A673 (cell line): ENCODE measurements at regions not wholly inside any gene's neighbourhood (a gene's known extent, or its start where the extent isn't known, plus 50 kb on each side); places are given as distances from the start of the nearest gene placed in this dataset.

Source experiments
- BruUV-seq: library from RNA; stranded (reverse); fragments of 400-500 nt; replicated peaks from 2 replicates; lab custom pipeline; 2021; lab: Mats Ljungman, UMichigan
- CTCF ChIA-PET: fragments of 300-600 bp; sonication (Branson Sonifier 250); formaldehyde crosslinking; loops from one replicate; lab custom pipeline; 2022; ENCODE audit warnings: antibody characterized with exemption; lab: Charles Lee
- POLR2A ChIA-PET: fragments of 300-600 bp; sonication (Branson Sonifier 250); formaldehyde crosslinking; loops from one replicate; lab custom pipeline; 2022; ENCODE audit warnings: antibody characterized with exemption; ENCODE audit not compliant: low non-redundant PET; lab: Charles Lee
- DNase-seq: peaks from one replicate; pipeline ENCODE4 v3.0.0-alpha.2; 2015; ENCODE audit warnings: low spot score
- H3K27ac ChIP-seq: fragments of 200-600 bp; sonication (generic); 2 replicates; pipeline ENCODE4 v1.5.1; 2016; ENCODE audit warnings: mixed run types, low read depth, mild to moderate bottlenecking, mixed read lengths, antibody characterized with exemption, low read length; ENCODE audit not compliant: poor library complexity, severe bottlenecking
- H3K27me3 ChIP-seq: fragments of 200-600 bp; sonication (generic); replicated peaks from 2 replicates; pipeline ENCODE4 v1.6.1; 2017; ENCODE audit warnings: mixed run types, low read depth, mild to moderate bottlenecking, mixed read lengths, antibody characterized with exemption, low read length; ENCODE audit not compliant: insufficient read depth, poor library complexity
- H3K36me3 ChIP-seq: fragments of 200-600 bp; sonication (generic); 2 replicates; pipeline ENCODE4 v1.6.1; 2016; ENCODE audit warnings: mixed run types, mild to moderate bottlenecking, mixed read lengths, antibody characterized with exemption, low read length; ENCODE audit not compliant: insufficient read depth, poor library complexity, severe bottlenecking
- H3K4me1 ChIP-seq: fragments of 200-600 bp; sonication (generic); 2 replicates; pipeline ENCODE4 v1.6.1; 2017; ENCODE audit warnings: mixed run types, mild to moderate bottlenecking, mixed read lengths, antibody characterized with exemption, low read length; ENCODE audit not compliant: insufficient read depth, poor library complexity, severe bottlenecking
- H3K4me3 ChIP-seq: fragments of 200-600 bp; sonication (generic); 2 replicates; pipeline ENCODE4 v1.5.1; 2016; ENCODE audit warnings: low read depth, mixed run types, mild to moderate bottlenecking, mixed read lengths, low read length; ENCODE audit not compliant: poor library complexity, severe bottlenecking
- H3K9me3 ChIP-seq: fragments of 200-600 bp; sonication (generic); 2 replicates; pipeline ENCODE4 v1.6.1; 2016; ENCODE audit warnings: mixed run types, low read depth, mild to moderate bottlenecking, mixed read lengths, antibody characterized with exemption, low read length; ENCODE audit not compliant: poor library complexity, severe bottlenecking
- CTCF ChIP-seq: fragments of 300-800, 200-600 bp; sonication (generic); conservative IDR thresholded peaks from 2 replicates; pipeline ENCODE4 v1.5.1; 2017; ENCODE audit warnings: low read depth, mild to moderate bottlenecking, antibody characterized with exemption, low read length, moderate library complexity, mixed read lengths
- EZH2 ChIP-seq: fragments of 200-600 bp; sonication (generic); IDR thresholded peaks from 2 replicates; pipeline ENCODE4 v1.6.1; 2017; ENCODE audit warnings: borderline replicate concordance, low read depth, mild to moderate bottlenecking, mixed read lengths, antibody characterized with exemption, low read length; ENCODE audit not compliant: poor library complexity, severe bottlenecking
- intact Hi-C: fragments of 100-400 bp; cut with micrococcal nuclease; formaldehyde crosslinking; loops from one replicate; pipeline ENCODE4 v1.10.0; 2022; ENCODE audit not compliant: unreplicated experiment

- TF ChIP-seq CTCF = no peak
- no peak for TF ChIP-seq EZH2
- intact Hi-C loops = no loop called here
- POLR2A ChIA-PET = no interaction called here
- no peak overlapping the region for H3K27ac ChIP-seq
- H3K9me3 ChIP-seq = no peaks in the 10 kb centered on the region
- H3K36me3 ChIP-seq = no peaks in the 10 kb centered on the region
- no peak for DNase-seq
- H3K4me1 ChIP-seq = no peaks in the 10 kb centered on the region
- no TSS peak for BruUV-seq
- H3K4me3 ChIP-seq = no peak overlapping the region
- CTCF ChIA-PET = no interaction called here
- peaks cover 13% of the 10 kb centered on the region for H3K27me3 ChIP-seq
Measured at GRCh38 chr12:97923546-97923945, 460.9 kb downstream of the RMST start.

- Histone ChIP-seq H3K4me3 (no peak overlapping the region), H3K27me3 (peaks cover 13% of the 10 kb centered on the region), H3K27ac (no peak overlapping the region), H3K36me3 (no peaks in the 10 kb centered on the region), H3K4me1 (no peaks in the 10 kb centered on the region), H3K9me3 (no peaks in the 10 kb centered on the region)
- BruUV-seq = no TSS peak
- no peak for DNase-seq
- TF ChIP-seq CTCF (no peak), EZH2 (no peak)
- intact Hi-C loops = no loop called here
- POLR2A ChIA-PET = no interaction called here
- CTCF ChIA-PET = no interaction called here
Measured at GRCh38 chr12:97924122-97924521, 461.5 kb downstream of the RMST start.

- H3K27me3 ChIP-seq = peaks cover 25% of the 10 kb centered on the region
- ChIA-PET CTCF (no interaction called here), POLR2A (no interaction called here)
- no TSS peak for BruUV-seq
- intact Hi-C loops = no loop called here
- TF ChIP-seq EZH2 (no peak), CTCF (no peak)
- H3K4me3 ChIP-seq = no peak overlapping the region
- H3K27ac ChIP-seq = no peak overlapping the region
- H3K36me3 ChIP-seq = no peaks in the 10 kb centered on the region
- H3K4me1 ChIP-seq = no peaks in the 10 kb centered on the region
- no peaks in the 10 kb centered on the region for H3K9me3 ChIP-seq
- DNase-seq = no peak
Measured at GRCh38 chr12:97927977-97928376, 465.4 kb downstream of the RMST start.

GRCh38 chr12:97936165-97936564 lies 473.6 kb downstream of the RMST start:
- Histone ChIP-seq H3K27ac (no peak overlapping the region), H3K36me3 (no peaks in the 10 kb centered on the region), H3K4me3 (no peak overlapping the region), H3K27me3 (peaks cover 6% of the 10 kb centered on the region), H3K4me1 (no peaks in the 10 kb centered on the region), H3K9me3 (no peaks in the 10 kb centered on the region)
- no TSS peak for BruUV-seq
- DNase-seq = no peak
- POLR2A ChIA-PET = no interaction called here
- CTCF ChIA-PET = no interaction called here
- no peak for TF ChIP-seq EZH2
- intact Hi-C loops = no loop called here
